Endodermal cell (in vitro differentiated cells): ENCODE measurements at regions not wholly inside any gene's neighbourhood (a gene's known extent, or its start where the extent isn't known, plus 50 kb on each side); places are given as distances from the start of the nearest gene placed in this dataset.

Source experiments
- DNase-seq: peaks from one replicate; pipeline ENCODE4 v3.0.0-alpha.2; 2017
- H3K27ac ChIP-seq: 2 replicates; pipeline ENCODE4 v1.5.1; 2013; ENCODE audit warnings: mild to moderate bottlenecking, low read depth, low read length, moderate library complexity
- H3K27me3 ChIP-seq: 2 replicates; pipeline ENCODE4 v1.6.1; 2013; ENCODE audit warnings: mild to moderate bottlenecking, low read length, moderate library complexity; ENCODE audit not compliant: insufficient read depth, control insufficient read depth, poor library complexity, severe bottlenecking
- H3K36me3 ChIP-seq: 2 replicates; pipeline ENCODE4 v1.7.0; 2013; ENCODE audit warnings: mild to moderate bottlenecking, low read length, moderate library complexity; ENCODE audit not compliant: control insufficient read depth, insufficient read depth
- H3K4me1 ChIP-seq: one replicate; pipeline ENCODE4 v1.7.0; 2013; ENCODE audit warnings: low read length; ENCODE audit not compliant: control insufficient read depth, insufficient read depth
- H3K4me3 ChIP-seq: 2 replicates; pipeline ENCODE4 v1.5.1; 2013; ENCODE audit warnings: mild to moderate bottlenecking, low read length, moderate library complexity
- H3K9ac ChIP-seq: 2 replicates; pipeline ENCODE4 v1.6.1; 2013; ENCODE audit warnings: mild to moderate bottlenecking, low read length, moderate library complexity; ENCODE audit not compliant: poor library complexity, severe bottlenecking; ENCODE audit errors: extremely low read depth
- H3K9me3 ChIP-seq: 2 replicates; pipeline ENCODE4 v1.6.1; 2013; ENCODE audit warnings: mild to moderate bottlenecking, low read length, moderate library complexity; ENCODE audit not compliant: control insufficient read depth
- H3K27ac Mint-ChIP-seq: 2 replicates; pipeline ENCODE4 v1.8.0; 2020; ENCODE audit warnings: mixed read lengths
- H3K27me3 Mint-ChIP-seq: 2 replicates; pipeline ENCODE4 v1.8.0; 2021; ENCODE audit warnings: mild to moderate bottlenecking, mixed read lengths; ENCODE audit not compliant: insufficient read depth
- H3K36me3 Mint-ChIP-seq: 2 replicates; pipeline ENCODE4 v1.8.0; 2020; ENCODE audit warnings: low read depth, mixed read lengths
- H3K4me1 Mint-ChIP-seq: 2 replicates; pipeline ENCODE4 v1.8.0; 2020; ENCODE audit warnings: mixed read lengths
- H3K4me3 Mint-ChIP-seq: 2 replicates; pipeline ENCODE4 v1.8.0; 2020; ENCODE audit warnings: mild to moderate bottlenecking, moderate library complexity, mixed read lengths
- H3K9me3 Mint-ChIP-seq: 2 replicates; pipeline ENCODE4 v1.8.0; 2020; ENCODE audit warnings: mild to moderate bottlenecking, mixed read lengths
- WGBS, 2 experiments: methylation state at CpG; one replicate each; pipeline versions ENCODE4 v1.1.5 to v1.1.7; 2013; ENCODE audit warnings: missing lambda C conversion rate in 2 of 2, mixed read lengths in 1 of 2; ENCODE audit not compliant: insufficient coverage in 1 of 2, insufficient read length in 1 of 2; 5-methylcytosine and 5-hydroxymethylcytosine counted together
- TF ChIP-seq, protein P1 (sequence below): fragments of 200-600 bp; sonication (generic); conservative IDR thresholded peaks from 2 replicates; pipeline ENCODE4 v1.5.0; 2021; ENCODE audit warnings: antibody characterized with exemption, mild to moderate bottlenecking

DNA sequence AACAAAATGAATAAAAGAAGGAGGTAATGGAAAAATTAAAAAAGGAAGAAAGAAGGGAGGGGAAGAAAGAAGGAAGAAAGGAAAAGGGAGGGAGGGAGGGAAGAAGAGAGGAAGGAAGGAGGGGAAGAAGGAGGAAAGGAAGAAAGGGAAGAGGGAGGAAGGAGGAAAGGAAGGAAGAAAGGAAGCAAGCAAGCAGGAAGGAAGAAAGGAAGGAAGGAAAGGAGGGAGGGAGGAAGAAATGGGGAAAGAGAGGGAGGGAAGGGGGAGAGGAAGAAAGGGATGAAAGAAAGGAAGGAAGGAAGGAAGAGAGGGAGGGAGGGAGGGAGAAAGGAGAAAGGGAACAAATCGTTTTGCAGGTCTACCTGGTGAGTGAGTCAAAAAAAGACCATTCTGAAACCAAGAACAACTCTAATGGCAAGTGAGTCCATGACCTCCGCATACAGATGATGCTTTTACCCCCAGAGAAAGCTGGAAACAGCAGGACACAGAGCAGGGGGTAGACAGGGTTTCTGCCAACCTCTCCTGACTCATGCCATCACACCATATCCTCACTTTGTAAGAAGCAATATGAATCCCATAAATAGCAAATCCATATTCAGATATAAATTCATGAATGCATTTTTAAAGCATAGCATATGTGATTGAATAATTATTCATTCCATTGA lies 1112.9 kb upstream of the AUTS2 start:
- Histone ChIP-seq H3K27ac (no peak overlapping the region), H3K9ac (no peak overlapping the region), H3K9me3 (no peaks in the 10 kb centered on the region), H3K27me3 (no peaks in the 10 kb centered on the region), H3K4me3 (no peak overlapping the region), H3K4me1 (no peaks in the 10 kb centered on the region), H3K36me3 (no peaks in the 10 kb centered on the region)
- TF ChIP-seq, protein P1, sequence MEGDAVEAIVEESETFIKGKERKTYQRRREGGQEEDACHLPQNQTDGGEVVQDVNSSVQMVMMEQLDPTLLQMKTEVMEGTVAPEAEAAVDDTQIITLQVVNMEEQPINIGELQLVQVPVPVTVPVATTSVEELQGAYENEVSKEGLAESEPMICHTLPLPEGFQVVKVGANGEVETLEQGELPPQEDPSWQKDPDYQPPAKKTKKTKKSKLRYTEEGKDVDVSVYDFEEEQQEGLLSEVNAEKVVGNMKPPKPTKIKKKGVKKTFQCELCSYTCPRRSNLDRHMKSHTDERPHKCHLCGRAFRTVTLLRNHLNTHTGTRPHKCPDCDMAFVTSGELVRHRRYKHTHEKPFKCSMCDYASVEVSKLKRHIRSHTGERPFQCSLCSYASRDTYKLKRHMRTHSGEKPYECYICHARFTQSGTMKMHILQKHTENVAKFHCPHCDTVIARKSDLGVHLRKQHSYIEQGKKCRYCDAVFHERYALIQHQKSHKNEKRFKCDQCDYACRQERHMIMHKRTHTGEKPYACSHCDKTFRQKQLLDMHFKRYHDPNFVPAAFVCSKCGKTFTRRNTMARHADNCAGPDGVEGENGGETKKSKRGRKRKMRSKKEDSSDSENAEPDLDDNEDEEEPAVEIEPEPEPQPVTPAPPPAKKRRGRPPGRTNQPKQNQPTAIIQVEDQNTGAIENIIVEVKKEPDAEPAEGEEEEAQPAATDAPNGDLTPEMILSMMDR = no peak
- peaks cover 5% of the 10 kb centered on the region for H3K4me1 Mint-ChIP-seq
- H3K9me3 Mint-ChIP-seq = peaks cover 5% of the 10 kb centered on the region
- H3K36me3 Mint-ChIP-seq = peaks cover 3% of the 10 kb centered on the region
- WGBS, 2 experiments = 90 to 100% methylated on average over 2 of the region's 2 CpGs
- no peaks in the 10 kb centered on the region for H3K27me3 Mint-ChIP-seq
- no peak for DNase-seq
- H3K4me3 Mint-ChIP-seq = no peak overlapping the region
- no peak overlapping the region for H3K27ac Mint-ChIP-seq

DNA sequence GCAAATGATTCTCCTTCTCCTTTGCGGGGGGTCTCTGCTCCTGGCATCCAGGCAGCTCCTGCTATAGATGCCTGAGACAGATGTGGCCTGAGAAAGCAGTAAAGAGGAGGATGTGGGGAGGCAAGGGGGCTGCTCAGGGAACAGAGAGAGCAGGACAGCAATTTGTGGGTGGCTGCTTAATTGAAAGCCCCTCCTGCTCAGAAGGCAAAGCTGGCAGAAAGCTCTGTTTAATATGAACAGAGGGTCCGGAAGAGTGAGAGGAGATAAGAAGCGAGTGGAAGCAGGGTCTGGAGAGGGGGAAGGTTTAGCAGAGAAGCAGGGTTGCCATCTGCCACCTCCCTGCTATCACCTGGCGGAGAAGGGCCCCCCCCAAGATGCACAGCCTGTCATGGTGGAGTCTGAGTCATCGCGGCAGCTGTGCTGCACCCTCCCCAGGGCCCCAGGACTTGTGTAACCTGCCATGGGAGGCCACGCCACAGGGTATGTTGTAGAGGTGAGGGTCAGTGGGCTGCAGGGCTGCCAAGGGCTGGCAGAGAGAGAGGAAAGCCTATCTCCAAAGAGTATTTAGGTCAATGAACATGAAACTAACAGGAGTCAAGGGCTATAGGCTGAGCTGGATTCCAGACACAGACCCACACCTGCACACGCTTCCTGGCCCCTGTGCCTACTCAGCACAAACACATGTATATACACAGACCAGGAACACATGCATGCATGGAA lies 1109.8 kb upstream of the AUTS2 start:
- Mint-ChIP-seq H3K4me3 (no peak overlapping the region), H3K4me1 (no peaks in the 10 kb centered on the region), H3K27me3 (peaks cover 1% of the 10 kb centered on the region), H3K36me3 (no peaks in the 10 kb centered on the region), H3K27ac (no peak overlapping the region), H3K9me3 (no peaks in the 10 kb centered on the region)
- no peaks in the 10 kb centered on the region for H3K27me3 ChIP-seq
- no peaks in the 10 kb centered on the region for H3K9me3 ChIP-seq
- H3K27ac ChIP-seq = no peak overlapping the region
- H3K4me1 ChIP-seq = no peaks in the 10 kb centered on the region
- H3K4me3 ChIP-seq = no peak overlapping the region
- WGBS, 2 experiments = 92 to 93% methylated on average over 3 to 8 of the region's 8 CpGs
- no peak for DNase-seq
- H3K9ac ChIP-seq = no peak overlapping the region
- TF ChIP-seq, protein P1 = no peak
- no peaks in the 10 kb centered on the region for H3K36me3 ChIP-seq

- H3K27me3 Mint-ChIP-seq = peaks cover 3% of the 10 kb centered on the region
- TF ChIP-seq, protein P1 = no peak
- H3K36me3 Mint-ChIP-seq = no peaks in the 10 kb centered on the region
- Histone ChIP-seq H3K27me3 (no peaks in the 10 kb centered on the region), H3K27ac (no peak overlapping the region), H3K4me3 (no peak overlapping the region), H3K4me1 (no peaks in the 10 kb centered on the region), H3K36me3 (no peaks in the 10 kb centered on the region), H3K9ac (no peak overlapping the region), H3K9me3 (no peaks in the 10 kb centered on the region)
- no peaks in the 10 kb centered on the region for H3K4me1 Mint-ChIP-seq
- H3K4me3 Mint-ChIP-seq = no peak overlapping the region
- 93 to 96% methylated on average over 2 of the region's 2 CpGs for WGBS, 2 experiments
- H3K27ac Mint-ChIP-seq = no peak overlapping the region
- no peaks in the 10 kb centered on the region for H3K9me3 Mint-ChIP-seq
- no peak for DNase-seq
Measured at GRCh38 chr7:68491523-68492358, 1106.5 kb upstream of the AUTS2 start.
